Right kidney (tissue), 1 donor: ENCODE measurements at regions not wholly inside any gene's neighbourhood (a gene's known extent, or its start where the extent isn't known, plus 50 kb on each side); places are given as distances from the start of the nearest gene placed in this dataset.
"Not testable (repeated sequence)": the region's sequence is repeated elsewhere in the genome, so short reads cannot be mapped to it uniquely, and the experiment has no call there.

ENCODE experiments used
- DNase-seq: peaks from one replicate; pipeline ENCODE4 v3.0.0-alpha.2; 2016

DNA sequence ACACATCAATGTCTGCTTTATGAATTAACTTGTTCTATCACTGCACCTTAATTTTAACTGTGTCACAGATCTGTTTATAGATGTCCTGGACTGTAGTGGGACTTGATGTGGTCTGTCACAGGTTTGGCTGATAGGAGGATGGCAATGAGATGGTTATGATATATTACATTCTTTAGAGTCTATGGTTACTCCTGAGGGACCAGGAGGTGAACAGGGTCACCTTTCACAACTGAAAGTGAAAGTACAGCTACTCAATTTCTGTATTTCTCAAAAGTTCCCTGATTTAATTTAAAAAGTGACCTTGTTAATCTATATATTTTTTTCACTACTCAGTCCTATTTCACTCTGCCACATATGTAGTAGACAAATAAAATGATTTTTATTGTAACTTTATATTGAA lies 1284.1 kb upstream of the GYPC start:
- DNase-seq, result no peak

DNA sequence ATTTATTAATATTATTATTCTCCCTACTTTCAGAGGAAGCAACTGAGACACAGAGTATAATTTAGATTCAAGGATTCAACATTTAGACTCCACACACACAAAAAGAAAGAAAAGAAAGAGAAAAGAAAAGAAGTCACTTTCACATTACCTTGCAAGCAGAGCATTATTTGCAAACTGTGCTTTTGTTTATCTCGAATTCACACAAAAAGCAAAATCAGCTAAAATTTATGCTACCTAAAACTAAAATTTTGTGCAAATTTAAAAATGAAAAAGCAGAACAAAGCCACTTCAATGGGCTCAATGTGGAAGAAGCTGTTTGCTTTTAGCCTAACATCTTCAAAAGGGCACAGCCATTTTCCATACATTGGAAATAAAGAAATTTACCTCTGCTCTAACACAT lies 1282.7 kb upstream of the GYPC start:
- no peak for DNase-seq

DNA sequence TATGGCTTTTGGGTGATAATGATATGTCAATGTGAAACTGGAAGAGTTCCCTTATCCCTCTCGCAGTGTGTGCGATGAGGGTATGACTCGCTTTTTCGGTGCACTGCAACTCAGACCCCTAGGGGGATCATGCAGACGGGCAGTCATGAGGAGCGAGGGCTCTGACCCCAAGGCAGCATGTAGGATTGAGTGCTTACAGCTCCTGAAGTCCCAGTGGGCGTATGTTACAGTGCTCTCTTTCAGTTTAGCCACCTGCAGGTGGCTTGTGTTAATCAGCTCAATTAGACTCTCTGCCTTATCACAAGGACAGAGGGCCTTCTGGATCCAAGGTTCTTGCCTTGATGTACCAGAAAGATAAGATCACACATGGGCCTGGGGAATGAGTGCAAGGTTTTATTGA lies 1269.9 kb upstream of the GYPC start:
- DNase-seq, result no peak

DNA sequence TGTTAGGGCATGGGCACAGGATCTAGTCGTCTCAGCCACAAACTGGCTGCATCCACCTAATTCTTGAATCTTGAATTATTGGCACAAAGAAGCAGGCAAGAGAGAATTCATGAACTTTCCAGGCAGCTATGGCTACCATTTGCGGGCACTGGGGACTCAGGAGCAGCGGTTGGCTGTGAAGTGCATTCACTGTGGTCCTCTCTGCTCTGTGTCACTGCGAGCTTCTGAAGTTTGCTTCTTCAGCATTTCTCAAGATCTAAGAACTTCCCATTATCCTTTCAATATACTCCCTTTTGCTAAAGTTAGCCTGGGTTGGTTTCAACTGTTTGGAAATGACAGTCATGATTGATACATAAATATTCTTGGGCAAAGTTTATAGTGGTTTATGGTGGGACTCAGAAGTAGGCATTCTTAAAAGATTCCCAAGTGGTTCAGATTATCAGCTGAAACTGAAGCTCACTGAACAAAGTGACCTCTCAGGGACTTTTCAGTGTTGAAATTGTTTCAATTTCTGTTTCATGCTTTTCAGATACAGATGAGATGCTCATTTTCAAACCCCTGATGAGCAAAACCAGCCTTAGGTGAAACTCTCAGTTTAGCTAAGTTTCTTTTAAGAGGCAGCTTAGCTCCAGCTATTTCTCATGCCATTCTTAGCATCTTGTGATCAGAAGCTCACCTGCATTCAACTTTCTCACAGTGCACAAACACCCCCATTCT lies 1258.3 kb upstream of the GYPC start:
- DNase-seq, result no peak

DNA sequence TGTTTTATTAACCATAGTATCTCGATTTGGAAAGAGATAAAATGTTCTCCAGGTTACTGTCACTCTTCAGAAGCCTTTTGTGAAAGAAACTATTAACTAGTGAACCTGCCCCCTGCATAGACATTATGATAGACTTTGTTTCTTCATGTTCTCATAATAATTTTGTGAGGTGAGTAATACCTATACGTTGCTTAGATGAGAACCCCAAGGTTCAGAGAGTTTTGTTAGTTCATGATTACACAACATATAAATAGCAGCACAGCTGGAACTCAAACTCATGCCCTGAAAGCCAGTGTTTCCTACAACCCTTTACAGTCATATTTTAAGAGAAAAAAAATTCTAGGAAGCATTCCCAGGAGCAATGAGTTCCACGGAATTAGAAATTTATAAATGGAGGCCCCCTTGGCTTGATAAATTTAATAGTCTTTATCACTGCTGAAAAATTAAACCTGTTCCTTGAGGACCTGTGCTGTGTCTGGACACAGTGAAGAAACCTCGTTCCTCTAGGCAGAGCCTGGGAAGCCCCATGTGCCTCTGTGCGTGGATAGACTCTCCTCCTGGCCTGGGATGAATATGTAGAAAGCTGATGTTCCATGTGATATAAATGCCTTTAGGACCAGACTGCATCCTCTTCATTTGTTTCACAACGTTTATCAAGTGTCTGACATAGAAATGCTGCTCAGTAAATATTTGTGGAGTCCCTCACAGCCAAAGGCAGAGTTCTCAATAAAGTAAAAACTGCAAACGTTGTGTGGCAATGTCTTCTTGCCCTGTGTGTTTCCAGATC lies 1257.0 kb upstream of the GYPC start:
- DNase-seq, result no peak

DNA sequence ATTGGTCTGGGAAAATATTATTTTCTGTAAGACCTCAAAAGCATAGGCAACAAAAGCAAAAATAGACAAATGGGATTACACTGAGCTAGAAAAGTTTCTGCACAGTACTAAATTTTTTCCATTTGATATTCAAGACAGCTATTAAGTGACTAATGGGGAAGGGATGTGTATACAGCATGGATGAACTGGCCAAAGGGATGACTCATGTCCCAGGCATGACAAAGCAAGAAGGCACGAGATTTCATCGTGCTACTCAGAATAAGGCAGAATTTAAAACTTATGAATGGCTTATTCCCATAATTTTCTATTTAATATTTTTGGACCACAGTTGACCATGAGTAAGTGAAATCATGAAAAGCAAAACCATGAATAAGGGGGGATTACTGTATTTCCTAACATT lies 1250.1 kb upstream of the GYPC start:
- no peak for DNase-seq

DNA sequence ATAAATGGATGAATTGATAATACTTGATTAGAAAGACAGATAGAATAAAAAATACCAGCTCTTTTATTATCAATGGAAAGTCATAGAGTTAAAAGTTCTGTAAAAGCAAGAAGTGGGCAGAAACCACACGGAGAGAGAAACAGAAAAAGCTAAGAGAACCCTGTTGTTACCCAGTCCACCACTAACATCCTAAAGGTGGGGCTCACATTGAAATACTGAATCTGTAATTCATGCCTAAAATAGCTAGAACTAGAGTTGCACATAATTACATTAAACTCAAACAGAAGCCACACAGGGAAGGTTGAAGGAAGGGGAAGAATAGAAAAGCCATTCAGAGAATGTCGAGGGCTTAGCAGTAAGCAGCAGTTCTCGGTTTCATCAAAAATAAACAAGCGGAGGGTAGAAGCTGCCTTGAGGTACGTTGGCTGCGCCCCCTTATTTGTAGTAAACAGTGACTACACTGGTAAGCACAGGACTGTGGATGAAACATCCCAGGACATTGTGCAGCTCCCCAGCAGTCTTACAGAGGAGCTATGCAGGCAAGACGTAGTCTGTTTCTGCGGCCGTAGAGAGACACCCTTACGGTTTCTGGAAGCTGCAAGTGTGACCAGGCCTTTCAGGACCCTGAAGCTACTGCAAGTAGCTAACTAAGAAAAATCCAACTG lies 1247.0 kb upstream of the GYPC start:
- DNase-seq, result no peak

DNA sequence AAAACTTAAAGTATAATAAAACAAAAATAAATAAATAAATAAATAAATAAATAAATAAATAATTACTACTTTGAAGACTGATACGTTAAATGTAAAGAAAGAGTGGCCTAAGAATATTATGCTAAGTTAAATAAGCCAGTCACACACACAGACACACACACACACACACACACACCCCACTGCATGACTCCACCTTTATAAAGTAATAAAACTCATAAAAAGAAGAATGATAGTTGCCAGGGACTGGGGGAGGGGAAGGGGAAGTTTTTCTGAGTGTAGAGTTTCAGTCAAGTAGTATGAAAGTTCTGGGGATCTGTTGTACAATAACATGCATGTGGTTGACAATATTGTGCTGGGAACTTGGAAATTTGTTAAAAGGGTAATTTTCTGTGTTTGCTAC lies 1237.5 kb upstream of the GYPC start:
- DNase-seq, result no peak

DNA sequence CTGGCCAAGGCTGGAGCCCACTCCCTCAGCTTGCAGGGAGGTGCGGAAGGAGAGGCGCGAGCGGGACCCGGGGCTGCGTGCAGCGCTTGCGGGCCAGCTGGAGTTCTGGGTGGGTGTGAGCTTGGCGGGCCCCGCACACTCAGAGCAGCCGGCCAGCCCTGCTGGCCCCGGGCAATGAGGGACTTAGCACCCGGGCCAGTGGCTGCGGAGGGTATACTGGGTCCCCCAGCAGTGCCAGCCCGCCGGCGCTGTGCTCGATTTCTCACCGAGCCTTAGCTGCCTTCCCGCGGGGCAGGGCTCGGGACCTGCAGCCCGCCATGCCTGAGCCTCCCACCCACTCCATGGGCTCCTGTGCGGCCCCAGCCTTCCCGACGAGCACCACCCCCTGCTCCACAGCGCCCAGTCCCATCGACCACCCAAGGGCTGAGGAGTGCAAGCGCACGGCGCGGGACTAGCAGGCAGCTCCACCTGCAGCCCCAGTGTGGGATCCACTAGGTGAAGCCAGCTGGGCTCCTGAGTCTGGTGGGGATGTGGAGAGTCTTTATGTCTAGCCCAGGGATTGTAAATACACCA lies 1233.7 kb upstream of the GYPC start:
- not testable (repeated sequence) for DNase-seq

DNA sequence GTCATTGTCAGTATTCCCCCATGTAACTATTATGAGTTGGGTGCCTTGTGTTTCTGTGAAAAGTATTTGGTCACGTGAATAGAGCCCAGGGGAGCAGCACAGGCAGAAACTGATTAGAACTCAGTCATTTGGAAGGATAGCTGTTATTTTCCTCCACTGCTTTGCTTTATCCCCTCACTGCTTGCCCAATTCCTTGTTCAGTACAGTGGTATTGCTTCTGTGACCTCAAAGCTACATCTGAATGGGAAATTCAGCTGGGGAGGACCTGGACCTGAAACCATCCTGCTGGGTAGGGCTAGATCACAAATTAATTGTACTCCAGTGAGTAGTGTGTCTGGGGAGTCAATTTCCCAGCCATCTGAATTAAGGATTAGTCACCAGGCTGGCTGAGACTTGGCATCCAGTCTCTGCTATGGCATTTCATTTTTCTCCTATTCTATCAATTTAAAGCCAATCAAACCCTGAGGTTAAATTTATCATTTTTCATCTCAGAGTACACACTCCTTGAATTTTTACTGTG lies 1231.6 kb upstream of the GYPC start:
- DNase-seq, result no peak

DNA sequence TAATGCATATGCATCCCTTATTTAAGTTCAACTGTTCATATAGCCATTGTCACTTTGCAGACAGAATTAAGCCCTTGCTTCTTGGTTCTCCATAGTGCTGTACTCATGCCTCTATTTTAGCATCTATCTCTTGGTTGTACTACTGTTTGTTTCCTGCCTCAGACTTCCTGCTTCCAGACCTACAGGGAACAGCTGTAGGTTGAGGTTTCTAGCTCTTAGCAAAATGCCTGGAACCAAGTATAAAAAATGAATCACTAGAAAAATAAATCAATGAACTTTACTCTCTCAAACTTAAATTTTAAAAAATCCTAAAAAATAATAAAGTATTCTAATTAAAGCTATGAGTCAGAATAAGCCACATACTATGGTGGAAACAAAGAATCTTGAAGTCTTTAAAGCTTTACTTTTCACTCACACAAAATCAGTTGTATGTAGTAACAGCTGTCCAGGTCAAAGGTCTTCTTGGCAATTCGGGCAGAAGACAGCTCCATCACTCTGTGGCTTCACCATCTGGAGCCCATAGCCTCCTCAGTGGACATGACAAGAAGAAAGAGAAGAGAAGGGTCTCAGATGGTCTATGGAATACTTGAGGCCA lies 1228.1 kb upstream of the GYPC start:
- no peak for DNase-seq

DNA sequence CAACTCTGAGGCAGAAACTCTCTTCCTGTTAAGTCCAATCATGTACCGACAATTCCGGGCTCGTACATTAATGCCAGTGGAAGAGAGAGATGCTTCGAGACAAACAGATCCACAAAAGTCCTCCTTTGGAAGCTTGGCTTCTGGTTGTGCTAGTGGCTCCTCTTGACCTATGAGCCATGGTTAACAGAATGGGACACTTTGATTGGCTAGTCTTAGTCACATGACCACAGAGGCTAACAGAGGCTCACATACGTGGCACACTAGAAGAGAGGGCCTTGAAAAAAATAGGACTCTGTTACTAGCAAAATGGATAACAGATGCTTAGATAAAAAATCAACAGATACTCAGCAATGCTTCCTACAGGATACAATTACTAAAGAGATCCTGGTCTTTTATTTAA lies 1211.9 kb upstream of the GYPC start:
- DNase-seq, result no peak

DNA sequence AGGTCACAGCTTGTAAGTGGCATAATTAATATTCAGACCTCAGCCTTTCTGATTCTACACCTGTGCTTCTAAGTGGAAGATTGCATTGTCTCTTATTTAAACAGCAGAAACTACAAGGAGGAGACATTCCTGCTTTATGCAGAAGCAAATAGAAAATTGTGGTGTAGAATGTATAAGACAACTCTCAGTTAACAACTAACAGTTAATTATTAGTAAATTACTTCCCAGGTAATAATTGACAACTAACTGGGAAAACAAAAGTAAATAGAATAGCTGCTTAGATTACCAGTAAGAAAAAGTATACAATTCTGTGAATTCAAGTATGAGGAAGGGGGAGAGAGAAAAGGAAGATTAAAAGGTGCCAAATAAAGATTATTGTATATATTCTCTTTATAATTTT lies 1210.5 kb upstream of the GYPC start:
- no peak for DNase-seq

DNA sequence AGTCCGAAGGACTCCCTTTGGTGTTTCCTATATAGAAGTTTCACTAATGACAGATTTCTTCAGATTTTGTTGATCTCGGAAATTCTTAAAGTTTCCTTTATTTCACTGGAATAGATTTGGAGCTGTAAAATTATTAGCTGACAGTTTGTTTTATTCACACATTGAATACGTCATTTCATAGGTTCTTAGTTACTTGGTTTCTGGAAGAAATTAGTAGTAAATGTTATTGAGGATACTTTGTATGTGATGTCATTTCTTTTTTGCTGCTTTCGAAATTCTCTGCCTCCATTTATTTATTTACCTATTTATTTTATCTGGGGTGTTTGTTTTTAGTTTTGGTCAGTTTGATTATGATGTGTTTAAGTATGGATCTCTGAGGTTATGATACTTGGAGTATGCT lies 1205.9 kb upstream of the GYPC start:
- no peak for DNase-seq

DNA sequence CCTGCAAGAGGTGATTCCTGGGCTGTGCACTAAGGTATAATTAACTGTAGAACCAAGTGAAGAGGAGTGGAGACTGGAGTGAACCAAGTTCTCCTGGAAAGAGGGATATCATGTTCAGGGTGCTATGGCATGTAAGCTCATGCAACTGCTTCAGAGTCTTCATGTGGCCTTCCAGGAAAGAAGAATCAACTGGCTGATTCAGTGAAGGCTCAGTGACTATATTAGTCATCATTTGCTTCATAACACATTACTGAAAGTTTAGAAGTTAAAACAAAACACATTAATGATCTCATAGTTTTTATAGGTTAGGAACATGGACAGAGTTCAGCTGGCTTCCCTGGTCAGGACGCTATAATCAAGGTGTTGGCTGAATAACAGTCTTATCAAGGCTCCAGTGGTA lies 1200.8 kb upstream of the GYPC start:
- DNase-seq, result no peak

DNA sequence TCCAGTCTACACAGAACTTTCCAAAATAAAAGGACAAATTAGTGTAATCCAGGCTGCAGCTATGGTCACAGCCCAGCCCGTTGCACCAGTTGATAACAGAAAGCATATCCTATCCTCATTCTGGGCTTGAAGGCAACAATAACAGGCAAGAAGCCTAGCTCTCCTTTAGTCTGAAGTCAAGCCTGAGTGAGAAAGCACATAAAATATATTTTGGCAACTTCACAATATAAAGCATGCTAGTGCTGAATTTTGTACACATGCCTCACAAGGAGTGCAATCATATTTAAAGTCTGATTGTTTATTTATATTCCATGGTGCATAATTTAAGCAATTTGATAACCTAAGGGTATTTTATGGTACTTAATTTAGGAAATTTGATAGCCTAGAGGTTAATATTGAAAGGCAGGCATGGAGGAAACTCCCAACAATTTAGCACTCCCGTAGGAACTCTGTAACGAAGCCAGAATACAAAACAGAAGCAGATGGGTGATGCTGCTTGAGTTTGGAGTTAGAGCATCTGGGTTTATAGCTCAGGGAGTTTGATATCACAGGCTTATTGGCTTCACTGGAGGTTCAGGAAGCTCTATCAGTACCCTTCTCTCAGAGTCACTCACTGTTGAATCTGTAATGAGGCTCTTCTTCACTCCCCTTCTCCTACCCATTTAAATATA lies 1199.1 kb upstream of the GYPC start:
- no peak for DNase-seq

DNA sequence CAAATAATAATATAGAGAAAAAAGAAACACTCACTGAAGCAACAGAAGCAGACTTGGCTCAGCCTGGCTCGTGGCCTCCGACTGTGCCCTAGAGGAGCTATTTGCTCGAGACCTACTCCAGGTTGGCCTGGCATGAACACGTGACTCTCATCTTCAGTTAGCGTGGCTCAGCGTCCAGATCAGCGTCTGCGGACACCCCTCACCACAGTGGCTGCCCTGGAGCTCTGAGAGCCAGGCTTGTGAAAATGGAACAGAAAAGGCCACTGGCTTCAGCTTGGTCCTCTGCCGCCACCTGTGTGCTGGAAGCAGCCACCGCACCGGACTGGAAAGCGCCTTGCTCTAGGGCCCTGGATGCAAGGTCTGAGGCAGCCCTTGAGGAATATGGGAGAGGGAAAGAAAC lies 1184.0 kb upstream of the GYPC start:
- DNase-seq, result no peak

DNA sequence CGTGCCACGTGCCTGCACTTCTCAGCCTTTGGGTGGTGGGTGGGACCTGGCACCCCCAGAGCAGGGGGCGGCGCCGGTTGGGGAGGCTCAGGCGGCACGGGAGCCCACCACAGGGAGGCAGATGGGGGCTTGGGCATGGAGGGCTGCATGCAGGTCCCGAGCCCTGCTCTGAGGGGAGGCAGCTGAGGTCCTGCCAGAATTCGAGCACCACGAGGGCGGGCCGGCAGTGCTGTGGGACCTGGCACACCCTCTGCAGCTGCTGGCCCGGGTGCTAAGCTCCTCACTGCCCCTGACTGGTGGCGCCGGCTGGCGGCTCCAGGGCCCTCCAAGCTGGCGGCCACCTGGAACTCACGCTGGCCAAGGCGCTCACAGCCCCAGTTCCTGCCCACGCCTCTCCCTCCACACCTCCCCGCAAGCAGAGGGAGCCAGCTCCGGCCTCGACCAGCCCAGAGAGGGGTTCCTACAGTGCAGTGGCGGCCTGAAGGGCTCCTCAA lies 1176.8 kb upstream of the GYPC start:
- no peak for DNase-seq

DNA sequence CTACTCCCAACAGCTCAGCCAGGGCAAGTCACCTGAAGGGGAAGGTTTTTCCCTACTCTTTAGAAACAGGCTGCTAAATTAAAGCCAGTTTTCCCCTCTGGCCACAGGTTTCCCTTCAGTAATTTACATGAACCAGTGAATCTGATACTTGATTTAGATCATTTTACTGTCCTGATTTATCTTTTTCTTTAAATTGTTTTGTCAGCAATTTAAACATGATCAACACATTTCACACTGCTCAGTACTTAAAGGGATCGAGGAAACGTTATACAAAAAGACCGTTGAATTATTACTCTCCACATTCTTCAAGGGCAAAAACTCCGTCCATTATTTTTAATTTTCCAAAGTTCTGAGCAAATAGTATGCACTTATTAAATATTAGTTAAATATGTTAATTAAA lies 1165.7 kb upstream of the GYPC start:
- DNase-seq, result no peak

DNA sequence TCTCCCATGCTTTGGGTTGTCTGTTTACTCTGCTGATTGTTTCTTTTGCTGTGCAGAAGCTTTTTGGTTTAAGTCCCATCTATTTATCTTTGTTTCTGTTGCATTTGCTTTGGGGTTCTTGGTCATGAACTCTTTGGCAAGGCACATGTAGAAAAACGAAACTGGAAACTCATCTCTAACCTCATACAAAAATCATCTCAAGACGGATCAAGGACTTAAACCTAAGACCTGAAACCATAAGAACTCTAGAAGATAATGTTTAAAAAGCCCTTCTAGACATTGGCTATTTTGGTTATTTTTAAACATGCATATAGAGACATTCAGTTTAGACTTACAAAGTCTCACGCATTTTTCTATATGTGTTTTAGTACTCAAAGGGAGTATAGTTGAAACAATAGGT lies 1164.3 kb upstream of the GYPC start:
- DNase-seq, result no peak

DNA sequence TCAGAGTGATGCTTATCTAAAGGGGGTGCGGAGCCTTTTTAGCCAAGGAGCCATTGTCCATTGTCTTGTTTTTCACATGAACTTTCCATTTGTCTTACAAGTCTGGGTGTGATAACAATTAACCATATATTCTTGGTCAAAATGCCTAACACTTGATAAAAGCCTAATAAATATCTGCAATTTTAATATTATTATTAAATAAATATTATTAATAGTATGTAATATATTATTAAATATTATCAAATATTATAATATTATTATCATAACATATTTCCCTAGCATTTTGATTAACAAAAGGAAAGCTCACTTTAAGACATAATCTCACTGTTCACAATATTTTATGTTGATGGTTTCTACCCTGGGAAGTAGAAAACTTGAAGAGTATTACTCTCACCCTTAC lies 1143.6 kb upstream of the GYPC start:
- no peak for DNase-seq
